Endothelial cell of umbilical vein (primary cell): ENCODE measurements at regions not wholly inside any gene's neighbourhood (a gene's known extent, or its start where the extent isn't known, plus 50 kb on each side); places are given as distances from the start of the nearest gene placed in this dataset.

ENCODE experiments used
- CTCF ChIP-seq, 2 donors: IDR thresholded peaks; 1 replicate in 1 of 2; 2 replicates in 1 of 2; pipeline ENCODE4 v1.5.1; 2011; ENCODE audit warnings: low read length in 2 of 2, mild to moderate bottlenecking in 2 of 2, moderate library complexity in 2 of 2, control low read depth in 1 of 2, inconsistent platforms in 1 of 2, low read depth in 1 of 2; ENCODE audit not compliant: insufficient read depth in 1 of 2; ENCODE audit errors: extremely low read depth in 1 of 2
- EZH2 ChIP-seq: IDR thresholded peaks from 2 replicates; pipeline ENCODE4 v1.6.1; 2012; ENCODE audit warnings: borderline replicate concordance, low read depth, mild to moderate bottlenecking, moderate library complexity, low read length, inconsistent platforms; ENCODE audit not compliant: severe bottlenecking
- MAX ChIP-seq: IDR thresholded peaks from 2 replicates; pipeline ENCODE4 v1.6.1; 2011; ENCODE audit not compliant: insufficient read depth, insufficient read length
- POLR2A ChIP-seq: IDR thresholded peaks from 2 replicates; pipeline ENCODE4 v1.6.1; 2012; ENCODE audit warnings: low read depth, mild to moderate bottlenecking, control low read depth, low read length
- POLR2AphosphoS5 ChIP-seq: IDR thresholded peaks from 2 replicates; pipeline ENCODE4 v1.6.1; 2012; ENCODE audit warnings: low read depth, mild to moderate bottlenecking, control low read depth, low read length, moderate library complexity; ENCODE audit not compliant: insufficient read depth

- TF ChIP-seq POLR2A (no peak), CTCF (IDR thresholded peaks at IDR 0.05; ENCODE audit: extremely low read depth in 1 of 2, insufficient read depth in 1 of 2, low read depth in 1 of 2, low read length in 2 of 2) (no peak), EZH2 (no peak), POLR2AphosphoS5 (no peak), MAX (no peak)
Observed at GRCh38 chr2:225895126-225895525, 495.6 kb downstream of the NYAP2 start.
